K562 (cell line): ENCODE measurements at regions not wholly inside any gene's neighbourhood (a gene's known extent, or its start where the extent isn't known, plus 50 kb on each side); places are given as distances from the start of the nearest gene placed in this dataset.

Source experiments
- FOXP1 ChIP-seq: sonication (generic); formaldehyde crosslinking; IDR thresholded peaks from 2 replicates; pipeline ENCODE4 v1.8.0; 2022; ENCODE audit warnings: mild to moderate bottlenecking, missing genetic modification reagents
- SMC3 ChIP-seq: conservative IDR thresholded peaks from 2 replicates; pipeline ENCODE4 v1.6.1; 2011; ENCODE audit warnings: low read depth, low read length, improper control_type of control experiment; ENCODE audit not compliant: insufficient read depth
- ZNF695 ChIP-seq: fragments of 450-650 bp; formaldehyde crosslinking; IDR thresholded peaks from 2 replicates; pipeline ENCODE4 v1.4.0; 2020; ENCODE audit warnings: mild to moderate bottlenecking, moderate library complexity
- ZNF766 ChIP-seq: fragments of 200-800 bp; sonication (Bioruptor generic); conservative IDR thresholded peaks from 2 replicates; pipeline ENCODE4 v1.6.1; 2016; ENCODE audit warnings: missing genetic modification characterization, missing compliant biosample characterization
- TF ChIP-seq, protein P1 (sequence below): fragments of 450-650 bp; IDR thresholded peaks from 2 replicates; pipeline ENCODE4 v1.6.1; 2016; ENCODE audit warnings: low read depth
- TF ChIP-seq, protein P2 (sequence below): fragments of 450-650 bp; formaldehyde crosslinking; IDR thresholded peaks from 2 replicates; pipeline ENCODE4 v1.4.0; 2020; ENCODE audit warnings: mild to moderate bottlenecking, moderate library complexity

DNA sequence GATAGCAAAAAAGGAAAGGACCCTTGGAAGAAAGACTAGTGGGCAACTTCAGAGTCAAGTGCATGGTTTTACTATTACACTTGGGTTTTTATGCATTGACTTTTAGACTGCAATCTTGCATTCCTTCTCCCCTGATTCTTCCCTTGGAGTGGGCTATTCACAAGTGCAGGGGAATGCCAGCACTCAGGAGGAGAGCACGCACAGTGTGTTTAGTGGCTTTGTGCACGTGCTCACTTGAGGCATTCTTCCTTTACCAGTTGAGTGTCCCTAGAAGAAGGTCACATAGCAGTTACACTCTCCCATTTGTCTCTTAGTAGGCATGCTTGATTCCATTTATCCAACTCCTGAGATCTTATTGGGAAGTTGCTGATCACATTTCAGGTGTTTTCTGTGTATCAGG is 351.1 kb upstream of the HSFY2 start (continued):
- TF ChIP-seq, protein P1, sequence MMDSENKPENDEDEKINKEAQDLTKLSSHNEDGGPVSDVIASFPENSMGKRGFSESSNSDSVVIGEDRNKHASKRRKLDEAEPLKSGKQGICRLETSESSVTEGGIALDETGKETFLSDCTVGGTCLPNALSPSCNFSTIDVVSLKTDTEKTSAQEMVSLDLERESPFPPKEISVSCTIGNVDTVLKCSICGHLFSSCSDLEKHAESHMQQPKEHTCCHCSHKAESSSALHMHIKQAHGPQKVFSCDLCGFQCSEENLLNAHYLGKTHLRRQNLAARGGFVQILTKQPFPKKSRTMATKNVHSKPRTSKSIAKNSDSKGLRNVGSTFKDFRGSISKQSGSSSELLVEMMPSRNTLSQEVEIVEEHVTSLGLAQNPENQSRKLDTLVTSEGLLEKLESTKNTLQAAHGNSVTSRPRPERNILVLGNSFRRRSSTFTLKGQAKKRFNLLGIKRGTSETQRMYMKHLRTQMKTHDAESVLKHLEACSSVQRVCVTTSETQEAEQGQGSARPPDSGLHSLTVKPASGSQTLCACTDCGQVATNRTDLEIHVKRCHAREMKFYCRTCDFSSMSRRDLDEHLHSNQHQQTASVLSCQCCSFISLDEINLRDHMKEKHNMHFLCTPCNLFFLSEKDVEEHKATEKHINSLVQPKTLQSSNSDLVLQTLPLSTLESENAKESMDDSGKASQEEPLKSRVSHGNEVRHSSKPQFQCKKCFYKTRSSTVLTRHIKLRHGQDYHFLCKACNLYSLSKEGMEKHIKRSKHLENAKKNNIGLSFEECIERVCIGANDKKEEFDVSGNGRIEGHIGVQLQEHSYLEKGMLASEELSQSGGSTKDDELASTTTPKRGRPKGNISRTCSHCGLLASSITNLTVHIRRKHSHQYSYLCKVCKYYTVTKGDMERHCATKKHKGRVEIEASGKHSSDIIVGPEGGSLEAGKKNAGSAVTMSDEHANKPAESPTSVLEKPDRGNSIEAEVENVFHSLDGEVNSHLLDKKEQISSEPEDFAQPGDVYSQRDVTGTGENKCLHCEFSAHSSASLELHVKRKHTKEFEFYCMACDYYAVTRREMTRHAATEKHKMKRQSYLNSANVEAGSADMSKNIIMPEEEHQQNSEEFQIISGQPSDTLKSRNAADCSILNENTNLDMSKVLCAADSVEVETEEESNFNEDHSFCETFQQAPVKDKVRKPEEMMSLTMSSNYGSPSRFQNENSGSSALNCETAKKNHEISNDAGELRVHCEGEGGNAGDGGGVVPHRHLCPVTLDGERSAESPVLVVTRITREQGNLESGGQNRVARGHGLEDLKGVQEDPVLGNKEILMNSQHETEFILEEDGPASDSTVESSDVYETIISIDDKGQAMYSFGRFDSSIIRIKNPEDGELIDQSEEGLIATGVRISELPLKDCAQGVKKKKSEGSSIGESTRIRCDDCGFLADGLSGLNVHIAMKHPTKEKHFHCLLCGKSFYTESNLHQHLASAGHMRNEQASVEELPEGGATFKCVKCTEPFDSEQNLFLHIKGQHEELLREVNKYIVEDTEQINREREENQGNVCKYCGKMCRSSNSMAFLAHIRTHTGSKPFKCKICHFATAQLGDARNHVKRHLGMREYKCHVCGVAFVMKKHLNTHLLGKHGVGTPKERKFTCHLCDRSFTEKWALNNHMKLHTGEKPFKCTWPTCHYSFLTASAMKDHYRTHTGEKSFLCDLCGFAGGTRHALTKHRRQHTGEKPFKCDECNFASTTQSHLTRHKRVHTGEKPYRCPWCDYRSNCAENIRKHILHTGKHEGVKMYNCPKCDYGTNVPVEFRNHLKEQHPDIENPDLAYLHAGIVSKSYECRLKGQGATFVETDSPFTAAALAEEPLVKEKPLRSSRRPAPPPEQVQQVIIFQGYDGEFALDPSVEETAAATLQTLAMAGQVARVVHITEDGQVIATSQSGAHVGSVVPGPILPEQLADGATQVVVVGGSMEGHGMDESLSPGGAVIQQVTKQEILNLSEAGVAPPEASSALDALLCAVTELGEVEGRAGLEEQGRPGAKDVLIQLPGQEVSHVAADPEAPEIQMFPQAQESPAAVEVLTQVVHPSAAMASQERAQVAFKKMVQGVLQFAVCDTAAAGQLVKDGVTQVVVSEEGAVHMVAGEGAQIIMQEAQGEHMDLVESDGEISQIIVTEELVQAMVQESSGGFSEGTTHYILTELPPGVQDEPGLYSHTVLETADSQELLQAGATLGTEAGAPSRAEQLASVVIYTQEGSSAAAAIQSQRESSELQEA: no peak
- TF ChIP-seq, protein P2, sequence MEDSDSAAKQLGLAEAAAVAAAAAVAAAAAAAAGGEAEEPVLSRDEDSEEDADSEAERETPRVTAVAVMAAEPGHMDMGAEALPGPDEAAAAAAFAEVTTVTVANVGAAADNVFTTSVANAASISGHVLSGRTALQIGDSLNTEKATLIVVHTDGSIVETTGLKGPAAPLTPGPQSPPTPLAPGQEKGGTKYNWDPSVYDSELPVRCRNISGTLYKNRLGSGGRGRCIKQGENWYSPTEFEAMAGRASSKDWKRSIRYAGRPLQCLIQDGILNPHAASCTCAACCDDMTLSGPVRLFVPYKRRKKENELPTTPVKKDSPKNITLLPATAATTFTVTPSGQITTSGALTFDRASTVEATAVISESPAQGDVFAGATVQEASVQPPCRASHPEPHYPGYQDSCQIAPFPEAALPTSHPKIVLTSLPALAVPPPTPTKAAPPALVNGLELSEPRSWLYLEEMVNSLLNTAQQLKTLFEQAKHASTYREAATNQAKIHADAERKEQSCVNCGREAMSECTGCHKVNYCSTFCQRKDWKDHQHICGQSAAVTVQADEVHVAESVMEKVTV (CRISPR knock-in tag): no peak
- TF ChIP-seq SMC3: no peak
- TF ChIP-seq ZNF766 (CRISPR knock-in tag): no peak
- no peak for TF ChIP-seq FOXP1 (CRISPR knock-in tag)
- no peak for TF ChIP-seq ZNF695
